HL-60 (cell line): ENCODE measurements at regions not wholly inside any gene's neighbourhood (a gene's known extent, or its start where the extent isn't known, plus 50 kb on each side); places are given as distances from the start of the nearest gene placed in this dataset.

ENCODE experiments used
- DNase-seq, 2 experiments: peaks; one replicate each; pipeline ENCODE4 v3.0.0-alpha.2; 2010 to 2020; ENCODE audit warnings: low read depth in 1 of 2, low spot score in 1 of 2
- H3K27ac ChIP-seq: fragments of 250-450 bp; sonication (Bioruptor Pico); replicated peaks from 2 replicates; pipeline ENCODE4 v1.5.1; 2020; ENCODE audit warnings: mild to moderate bottlenecking, moderate library complexity
- H3K27me3 ChIP-seq: fragments of 250-450 bp; sonication (Bioruptor Pico); 2 replicates; pipeline ENCODE4 v1.5.1; 2021; ENCODE audit warnings: mild to moderate bottlenecking, moderate library complexity; ENCODE audit not compliant: insufficient read depth, poor library complexity, severe bottlenecking
- H3K4me3 ChIP-seq: replicated peaks from 2 replicates; pipeline ENCODE4 v1.5.1; 2011; ENCODE audit warnings: mild to moderate bottlenecking, control low read depth, low read length; ENCODE audit not compliant: insufficient read depth
- GABPA ChIP-seq: IDR thresholded peaks from 2 replicates; pipeline ENCODE4 v1.6.1; 2012; ENCODE audit warnings: low read depth
- POLR2AphosphoS5 ChIP-seq: IDR thresholded peaks from 2 replicates; pipeline ENCODE4 v1.6.1; 2012; ENCODE audit warnings: low read depth
- SPI1 ChIP-seq: IDR thresholded peaks from 2 replicates; pipeline ENCODE4 v1.6.1; 2012; ENCODE audit warnings: low read depth, mild to moderate bottlenecking, borderline replicate concordance
- TF ChIP-seq, protein P1 (sequence below): IDR thresholded peaks from one replicate; pipeline ENCODE4 v1.5.1; 2011; ENCODE audit warnings: low read length, control low read depth, inconsistent platforms; ENCODE audit not compliant: insufficient read depth
- TF ChIP-seq, protein P2 (sequence below): IDR thresholded peaks from 2 replicates; pipeline ENCODE4 v1.6.1; 2012; ENCODE audit warnings: low read depth; ENCODE audit not compliant: insufficient replicate concordance

DNA sequence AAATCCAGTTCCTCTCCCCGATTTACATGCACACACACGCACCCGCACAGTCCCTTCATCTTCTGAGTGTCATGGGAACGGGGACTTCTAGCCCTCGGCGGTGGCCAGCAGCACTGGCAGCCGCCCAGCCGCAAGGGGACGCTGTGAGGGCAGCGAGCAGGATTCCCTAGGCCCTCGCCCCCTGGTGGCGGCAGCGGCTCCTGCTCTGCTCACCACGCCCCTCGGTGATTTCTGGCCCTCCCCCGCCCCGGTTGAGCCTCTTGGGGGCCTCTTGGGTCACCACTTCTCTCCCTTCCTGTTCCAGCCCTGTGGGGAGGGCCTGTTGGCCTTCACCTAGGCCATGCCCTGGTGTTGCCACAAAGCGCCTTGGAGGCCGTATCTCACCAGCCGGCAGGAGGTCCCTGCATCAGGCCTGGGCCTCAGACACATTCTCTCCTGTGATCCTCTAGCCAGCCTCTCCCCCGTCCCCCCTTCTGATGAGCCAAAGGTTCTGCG lies 75.2 kb upstream of the KSR1 start:
- DNase-seq: peak; percentile 68 to 75
- Histone ChIP-seq H3K27me3 (no peaks in the 10 kb centered on the region), H3K4me3 (no peak overlapping the region), H3K27ac (no peak overlapping the region)
- TF ChIP-seq POLR2AphosphoS5: no peak
- TF ChIP-seq, protein P1, sequence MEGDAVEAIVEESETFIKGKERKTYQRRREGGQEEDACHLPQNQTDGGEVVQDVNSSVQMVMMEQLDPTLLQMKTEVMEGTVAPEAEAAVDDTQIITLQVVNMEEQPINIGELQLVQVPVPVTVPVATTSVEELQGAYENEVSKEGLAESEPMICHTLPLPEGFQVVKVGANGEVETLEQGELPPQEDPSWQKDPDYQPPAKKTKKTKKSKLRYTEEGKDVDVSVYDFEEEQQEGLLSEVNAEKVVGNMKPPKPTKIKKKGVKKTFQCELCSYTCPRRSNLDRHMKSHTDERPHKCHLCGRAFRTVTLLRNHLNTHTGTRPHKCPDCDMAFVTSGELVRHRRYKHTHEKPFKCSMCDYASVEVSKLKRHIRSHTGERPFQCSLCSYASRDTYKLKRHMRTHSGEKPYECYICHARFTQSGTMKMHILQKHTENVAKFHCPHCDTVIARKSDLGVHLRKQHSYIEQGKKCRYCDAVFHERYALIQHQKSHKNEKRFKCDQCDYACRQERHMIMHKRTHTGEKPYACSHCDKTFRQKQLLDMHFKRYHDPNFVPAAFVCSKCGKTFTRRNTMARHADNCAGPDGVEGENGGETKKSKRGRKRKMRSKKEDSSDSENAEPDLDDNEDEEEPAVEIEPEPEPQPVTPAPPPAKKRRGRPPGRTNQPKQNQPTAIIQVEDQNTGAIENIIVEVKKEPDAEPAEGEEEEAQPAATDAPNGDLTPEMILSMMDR: peak; percentile 95

DNA sequence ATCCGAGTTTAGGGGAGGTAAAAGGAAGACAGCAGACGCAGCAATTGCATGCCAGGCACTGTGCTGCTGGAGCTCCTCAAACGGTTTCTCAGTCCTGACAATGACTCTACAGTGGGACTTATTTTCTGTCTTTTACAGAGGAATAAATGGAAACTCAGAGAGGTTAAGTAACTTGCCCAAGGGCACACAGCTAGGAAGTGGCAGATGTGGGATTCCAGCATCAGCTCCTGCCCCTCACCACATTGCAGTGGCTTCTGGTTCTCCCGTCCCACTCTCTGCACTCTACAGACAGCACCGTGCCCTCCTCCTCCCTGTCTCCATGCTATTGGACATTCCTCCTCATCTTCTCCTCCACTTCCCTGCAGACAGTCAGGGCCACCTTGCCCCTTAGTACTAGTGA lies 74.2 kb upstream of the KSR1 start:
- TF ChIP-seq POLR2AphosphoS5 (no peak), GABPA (no peak), SPI1 (no peak)
- TF ChIP-seq, protein P1: no peak
- TF ChIP-seq, protein P2, sequence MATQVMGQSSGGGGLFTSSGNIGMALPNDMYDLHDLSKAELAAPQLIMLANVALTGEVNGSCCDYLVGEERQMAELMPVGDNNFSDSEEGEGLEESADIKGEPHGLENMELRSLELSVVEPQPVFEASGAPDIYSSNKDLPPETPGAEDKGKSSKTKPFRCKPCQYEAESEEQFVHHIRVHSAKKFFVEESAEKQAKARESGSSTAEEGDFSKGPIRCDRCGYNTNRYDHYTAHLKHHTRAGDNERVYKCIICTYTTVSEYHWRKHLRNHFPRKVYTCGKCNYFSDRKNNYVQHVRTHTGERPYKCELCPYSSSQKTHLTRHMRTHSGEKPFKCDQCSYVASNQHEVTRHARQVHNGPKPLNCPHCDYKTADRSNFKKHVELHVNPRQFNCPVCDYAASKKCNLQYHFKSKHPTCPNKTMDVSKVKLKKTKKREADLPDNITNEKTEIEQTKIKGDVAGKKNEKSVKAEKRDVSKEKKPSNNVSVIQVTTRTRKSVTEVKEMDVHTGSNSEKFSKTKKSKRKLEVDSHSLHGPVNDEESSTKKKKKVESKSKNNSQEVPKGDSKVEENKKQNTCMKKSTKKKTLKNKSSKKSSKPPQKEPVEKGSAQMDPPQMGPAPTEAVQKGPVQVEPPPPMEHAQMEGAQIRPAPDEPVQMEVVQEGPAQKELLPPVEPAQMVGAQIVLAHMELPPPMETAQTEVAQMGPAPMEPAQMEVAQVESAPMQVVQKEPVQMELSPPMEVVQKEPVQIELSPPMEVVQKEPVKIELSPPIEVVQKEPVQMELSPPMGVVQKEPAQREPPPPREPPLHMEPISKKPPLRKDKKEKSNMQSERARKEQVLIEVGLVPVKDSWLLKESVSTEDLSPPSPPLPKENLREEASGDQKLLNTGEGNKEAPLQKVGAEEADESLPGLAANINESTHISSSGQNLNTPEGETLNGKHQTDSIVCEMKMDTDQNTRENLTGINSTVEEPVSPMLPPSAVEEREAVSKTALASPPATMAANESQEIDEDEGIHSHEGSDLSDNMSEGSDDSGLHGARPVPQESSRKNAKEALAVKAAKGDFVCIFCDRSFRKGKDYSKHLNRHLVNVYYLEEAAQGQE: no peak
- DNase-seq: no peak
- Histone ChIP-seq H3K27ac (no peak overlapping the region), H3K27me3 (no peaks in the 10 kb centered on the region), H3K4me3 (no peak overlapping the region)

DNA sequence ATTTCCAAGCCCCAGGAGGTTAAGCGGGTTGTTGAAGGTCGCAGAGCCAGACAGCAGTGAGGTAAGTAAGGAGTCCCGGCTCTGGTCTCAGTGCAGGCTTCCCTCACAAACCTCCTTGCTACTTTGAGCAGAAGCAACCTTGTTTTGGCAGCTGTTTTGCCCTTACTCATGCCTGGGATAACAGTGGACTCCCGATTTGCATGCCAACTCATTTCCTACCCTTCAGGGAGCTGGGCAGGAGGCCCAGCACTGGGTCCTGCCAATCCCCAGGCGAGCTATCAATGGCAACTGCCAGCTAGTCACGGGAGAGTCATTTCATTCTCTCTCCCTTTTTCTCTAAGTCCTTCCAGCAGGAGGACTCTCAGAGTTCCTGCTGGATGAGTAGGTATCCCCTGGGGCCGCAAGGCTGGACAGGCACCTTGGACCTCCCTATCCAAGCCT lies 72.0 kb upstream of the KSR1 start:
- no peak for DNase-seq
- TF ChIP-seq POLR2AphosphoS5 (no peak), SPI1 (no peak)
- TF ChIP-seq, protein P1: no peak
- Histone ChIP-seq H3K4me3 (no peak overlapping the region), H3K27me3 (no peaks in the 10 kb centered on the region), H3K27ac (no peak overlapping the region)

DNA sequence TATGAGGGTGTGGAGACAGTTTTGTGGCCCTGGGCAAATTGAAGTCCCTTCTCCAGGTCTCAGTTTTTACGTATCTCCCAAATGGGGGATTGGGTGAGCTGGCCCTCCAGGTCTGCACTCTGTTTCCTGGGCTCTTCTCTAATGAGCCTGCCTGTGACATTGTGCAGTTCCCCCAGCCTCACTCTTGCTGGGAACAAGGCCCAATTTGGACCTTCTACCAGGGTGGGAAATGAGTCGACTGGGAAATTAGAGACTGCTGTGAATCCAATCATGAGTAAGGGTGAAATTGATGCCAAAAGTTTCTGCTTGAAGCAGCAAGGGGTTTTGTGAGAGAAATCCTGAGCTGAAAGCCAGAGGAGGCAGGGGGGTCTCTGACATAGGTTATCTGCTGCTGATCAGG lies 71.5 kb upstream of the KSR1 start:
- Histone ChIP-seq H3K4me3 (no peak overlapping the region), H3K27me3 (no peaks in the 10 kb centered on the region), H3K27ac (no peak overlapping the region)
- no peak for DNase-seq
- TF ChIP-seq POLR2AphosphoS5 (no peak), SPI1 (no peak), GABPA (no peak)
- TF ChIP-seq, protein P1: no peak
- TF ChIP-seq, protein P2: no peak
